ENCODE measurements at regions not wholly inside any gene's neighbourhood (a gene's known extent, or its start where the extent isn't known, plus 50 kb on each side); places are given as distances from the start of the nearest gene placed in this dataset.

DNA sequence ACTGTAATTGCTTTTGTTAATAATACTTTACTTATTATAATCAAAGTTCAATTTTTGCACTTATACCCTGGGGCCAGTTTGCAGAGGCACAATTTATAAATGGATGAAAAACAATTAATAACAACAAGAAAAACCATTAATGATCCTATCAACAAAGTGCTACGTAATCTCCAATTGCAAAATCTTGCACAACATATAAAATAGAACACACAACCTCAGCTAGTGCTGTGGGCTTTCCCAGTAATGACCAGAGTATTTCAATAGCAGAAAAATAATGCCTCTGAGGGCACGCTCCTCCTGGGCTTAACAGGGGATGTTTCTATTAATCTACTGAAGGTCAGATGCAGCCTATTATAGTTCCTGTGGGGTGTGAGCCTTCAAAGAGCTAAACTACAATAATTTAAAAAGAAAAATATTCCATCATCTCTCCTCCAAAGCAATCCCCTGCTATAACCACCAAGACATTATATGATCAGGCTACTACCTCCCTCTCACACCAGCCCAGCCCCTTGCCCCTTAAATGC is 508.5 kb upstream of the SLIT2 start (continued):
- TF ChIP-seq, protein P1, sequence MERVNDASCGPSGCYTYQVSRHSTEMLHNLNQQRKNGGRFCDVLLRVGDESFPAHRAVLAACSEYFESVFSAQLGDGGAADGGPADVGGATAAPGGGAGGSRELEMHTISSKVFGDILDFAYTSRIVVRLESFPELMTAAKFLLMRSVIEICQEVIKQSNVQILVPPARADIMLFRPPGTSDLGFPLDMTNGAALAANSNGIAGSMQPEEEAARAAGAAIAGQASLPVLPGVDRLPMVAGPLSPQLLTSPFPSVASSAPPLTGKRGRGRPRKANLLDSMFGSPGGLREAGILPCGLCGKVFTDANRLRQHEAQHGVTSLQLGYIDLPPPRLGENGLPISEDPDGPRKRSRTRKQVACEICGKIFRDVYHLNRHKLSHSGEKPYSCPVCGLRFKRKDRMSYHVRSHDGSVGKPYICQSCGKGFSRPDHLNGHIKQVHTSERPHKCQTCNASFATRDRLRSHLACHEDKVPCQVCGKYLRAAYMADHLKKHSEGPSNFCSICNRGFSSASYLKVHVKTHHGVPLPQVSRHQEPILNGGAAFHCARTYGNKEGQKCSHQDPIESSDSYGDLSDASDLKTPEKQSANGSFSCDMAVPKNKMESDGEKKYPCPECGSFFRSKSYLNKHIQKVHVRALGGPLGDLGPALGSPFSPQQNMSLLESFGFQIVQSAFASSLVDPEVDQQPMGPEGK (CRISPR knock-in tag; IDR thresholded peaks at IDR 0.05; ENCODE audit: borderline replicate concordance) = no peak

DNA sequence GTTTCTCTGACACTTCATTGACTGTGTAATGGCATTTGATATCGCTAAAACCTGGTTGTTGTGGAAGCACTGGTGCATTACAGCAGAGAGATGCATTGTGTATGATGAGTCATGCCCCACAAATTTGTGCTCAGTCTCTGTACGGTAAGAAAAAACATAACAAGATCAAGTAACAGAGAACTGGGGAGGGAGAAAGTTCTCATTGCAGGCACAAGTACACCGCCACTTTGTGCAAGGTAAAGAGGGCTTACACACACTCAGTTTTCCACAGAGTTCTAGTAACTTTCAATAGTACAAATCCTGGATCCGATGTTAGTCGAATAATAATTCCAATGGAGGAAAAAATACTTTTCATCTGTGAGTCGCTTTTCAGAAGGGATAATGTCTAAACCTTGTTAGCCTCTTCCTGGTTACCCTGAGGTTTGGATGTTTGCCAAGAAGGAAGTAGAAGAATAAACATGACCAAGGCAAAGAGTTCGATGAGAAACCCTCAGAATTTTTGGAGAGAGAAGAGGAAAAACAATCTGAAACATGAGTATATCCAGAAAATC is 512.5 kb upstream of the SLIT2 start:
- ATAC-seq = peak; percentile 99
- TF ChIP-seq, protein P2, sequence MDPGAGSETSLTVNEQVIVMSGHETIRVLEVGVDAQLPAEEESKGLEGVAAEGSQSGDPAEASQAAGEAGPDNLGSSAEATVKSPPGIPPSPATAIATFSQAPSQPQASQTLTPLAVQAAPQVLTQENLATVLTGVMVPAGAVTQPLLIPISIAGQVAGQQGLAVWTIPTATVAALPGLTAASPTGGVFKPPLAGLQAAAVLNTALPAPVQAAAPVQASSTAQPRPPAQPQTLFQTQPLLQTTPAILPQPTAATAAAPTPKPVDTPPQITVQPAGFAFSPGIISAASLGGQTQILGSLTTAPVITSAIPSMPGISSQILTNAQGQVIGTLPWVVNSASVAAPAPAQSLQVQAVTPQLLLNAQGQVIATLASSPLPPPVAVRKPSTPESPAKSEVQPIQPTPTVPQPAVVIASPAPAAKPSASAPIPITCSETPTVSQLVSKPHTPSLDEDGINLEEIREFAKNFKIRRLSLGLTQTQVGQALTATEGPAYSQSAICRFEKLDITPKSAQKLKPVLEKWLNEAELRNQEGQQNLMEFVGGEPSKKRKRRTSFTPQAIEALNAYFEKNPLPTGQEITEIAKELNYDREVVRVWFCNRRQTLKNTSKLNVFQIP (CRISPR knock-in tag; IDR thresholded peaks at IDR 0.05; ENCODE audit: borderline replicate concordance, low read depth) = no peak
- TF ChIP-seq, protein P1 (CRISPR knock-in tag; IDR thresholded peaks at IDR 0.05; ENCODE audit: borderline replicate concordance) = no peak
- TF ChIP-seq ZNF70 (CRISPR knock-in tag; IDR thresholded peaks at IDR 0.05) = no peak
- TF ChIP-seq, protein P3, sequence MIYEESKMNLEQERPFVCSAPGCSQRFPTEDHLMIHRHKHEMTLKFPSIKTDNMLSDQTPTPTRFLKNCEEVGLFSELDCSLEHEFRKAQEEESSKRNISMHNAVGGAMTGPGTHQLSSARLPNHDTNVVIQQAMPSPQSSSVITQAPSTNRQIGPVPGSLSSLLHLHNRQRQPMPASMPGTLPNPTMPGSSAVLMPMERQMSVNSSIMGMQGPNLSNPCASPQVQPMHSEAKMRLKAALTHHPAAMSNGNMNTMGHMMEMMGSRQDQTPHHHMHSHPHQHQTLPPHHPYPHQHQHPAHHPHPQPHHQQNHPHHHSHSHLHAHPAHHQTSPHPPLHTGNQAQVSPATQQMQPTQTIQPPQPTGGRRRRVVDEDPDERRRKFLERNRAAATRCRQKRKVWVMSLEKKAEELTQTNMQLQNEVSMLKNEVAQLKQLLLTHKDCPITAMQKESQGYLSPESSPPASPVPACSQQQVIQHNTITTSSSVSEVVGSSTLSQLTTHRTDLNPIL (CRISPR knock-in tag; IDR thresholded peaks at IDR 0.05; ENCODE audit: low read depth) = no peak
- TF ChIP-seq, protein P4, sequence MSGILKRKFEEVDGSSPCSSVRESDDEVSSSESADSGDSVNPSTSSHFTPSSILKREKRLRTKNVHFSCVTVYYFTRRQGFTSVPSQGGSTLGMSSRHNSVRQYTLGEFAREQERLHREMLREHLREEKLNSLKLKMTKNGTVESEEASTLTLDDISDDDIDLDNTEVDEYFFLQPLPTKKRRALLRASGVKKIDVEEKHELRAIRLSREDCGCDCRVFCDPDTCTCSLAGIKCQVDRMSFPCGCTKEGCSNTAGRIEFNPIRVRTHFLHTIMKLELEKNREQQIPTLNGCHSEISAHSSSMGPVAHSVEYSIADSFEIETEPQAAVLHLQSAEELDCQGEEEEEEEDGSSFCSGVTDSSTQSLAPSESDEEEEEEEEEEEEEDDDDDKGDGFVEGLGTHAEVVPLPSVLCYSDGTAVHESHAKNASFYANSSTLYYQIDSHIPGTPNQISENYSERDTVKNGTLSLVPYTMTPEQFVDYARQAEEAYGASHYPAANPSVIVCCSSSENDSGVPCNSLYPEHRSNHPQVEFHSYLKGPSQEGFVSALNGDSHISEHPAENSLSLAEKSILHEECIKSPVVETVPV (CRISPR knock-in tag; IDR thresholded peaks at IDR 0.05) = no peak
- TF ChIP-seq TSHZ2 (CRISPR knock-in tag; IDR thresholded peaks at IDR 0.05) = no peak
- TF ChIP-seq TCF4 (CRISPR knock-in tag; IDR thresholded peaks at IDR 0.05; ENCODE audit: borderline replicate concordance) = no peak
- no peak for TF ChIP-seq ZNF8 (CRISPR knock-in tag; IDR thresholded peaks at IDR 0.05)
- TF ChIP-seq TOX (CRISPR knock-in tag; IDR thresholded peaks at IDR 0.05; ENCODE audit: borderline replicate concordance) = no peak
- TF ChIP-seq ZFP30 (CRISPR knock-in tag; IDR thresholded peaks at IDR 0.05) = no peak
- no peak for TF ChIP-seq RARB (CRISPR knock-in tag; IDR thresholded peaks at IDR 0.05)

DNA sequence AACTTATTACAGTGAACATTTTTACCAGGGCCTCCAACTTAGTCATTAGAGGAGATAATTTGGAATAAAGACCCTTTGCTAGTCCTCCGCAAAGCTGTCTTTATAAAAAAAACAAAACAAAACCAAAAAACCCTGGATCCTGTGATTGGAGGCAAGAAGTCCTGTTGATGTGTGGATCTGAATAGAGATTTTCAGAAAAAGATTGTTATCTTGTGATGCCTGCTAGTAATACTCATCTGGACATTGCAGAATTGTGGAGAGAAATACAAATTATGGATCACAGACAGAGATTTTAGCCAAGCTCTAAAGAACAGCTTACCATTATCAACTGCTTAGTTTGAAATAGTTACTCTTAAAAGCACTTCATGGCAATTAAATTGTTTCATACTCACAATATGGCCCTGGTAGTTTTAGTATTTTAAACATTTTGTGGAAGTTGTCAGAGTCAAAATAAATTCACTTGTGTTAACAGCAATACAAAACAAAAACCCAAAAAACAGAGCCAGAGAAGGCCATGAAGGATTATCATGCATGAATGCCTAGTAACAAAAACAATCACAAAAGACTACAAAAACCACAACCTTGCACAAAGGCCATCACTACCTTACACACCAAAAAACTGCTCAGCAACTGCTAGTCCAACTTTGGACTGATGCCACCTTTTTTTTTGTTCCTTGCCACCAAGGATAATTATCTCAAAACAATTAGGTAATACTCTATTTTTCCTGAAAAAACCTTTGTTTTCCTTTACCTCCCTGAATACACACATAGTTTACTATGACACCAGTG is 514.5 kb upstream of the SLIT2 start:
- ATAC-seq = no peak
- TF ChIP-seq, protein P1 (CRISPR knock-in tag; IDR thresholded peaks at IDR 0.05; ENCODE audit: borderline replicate concordance) = no peak
- TF ChIP-seq BACH2 (CRISPR knock-in tag; IDR thresholded peaks at IDR 0.05; ENCODE audit: borderline replicate concordance) (no peak), PPARA (CRISPR knock-in tag; IDR thresholded peaks at IDR 0.05; ENCODE audit: borderline replicate concordance) (no peak), ESRRG (CRISPR knock-in tag; IDR thresholded peaks at IDR 0.05) (no peak), CSDC2 (CRISPR knock-in tag; IDR thresholded peaks at IDR 0.05) (no peak), OSR1 (CRISPR knock-in tag; IDR thresholded peaks at IDR 0.05) (no peak), ZNF70 (CRISPR knock-in tag; IDR thresholded peaks at IDR 0.05) (no peak), GLIS3 (CRISPR knock-in tag; IDR thresholded peaks at IDR 0.05) (no peak), ZNF8 (CRISPR knock-in tag; IDR thresholded peaks at IDR 0.05) (no peak), ZNF565 (CRISPR knock-in tag; conservative IDR thresholded peaks at IDR 0.05; ENCODE audit: low read depth) (no peak), ZC3H10 (CRISPR knock-in tag; IDR thresholded peaks at IDR 0.05) (no peak), TOX (CRISPR knock-in tag; IDR thresholded peaks at IDR 0.05; ENCODE audit: borderline replicate concordance) (no peak), RARB (CRISPR knock-in tag; IDR thresholded peaks at IDR 0.05) (no peak)
- TF ChIP-seq, protein P3 (CRISPR knock-in tag; IDR thresholded peaks at IDR 0.05; ENCODE audit: low read depth) = no peak

Measured in SK-N-SH treated with all-trans-retinoic acid at 6 μM for 48 hours (cell line).